GM18870 (cell line): ENCODE measurements at regions not wholly inside any gene's neighbourhood (a gene's known extent, or its start where the extent isn't known, plus 50 kb on each side); places are given as distances from the start of the nearest gene placed in this dataset.
"Not testable (repeated sequence)": the region's sequence is repeated elsewhere in the genome, so short reads cannot be mapped to it uniquely, and the experiment has no call there.

Source experiments
- ATAC-seq: cut with Tn5 transposase; IDR thresholded peaks from one replicate; pipeline ENCODE4 v1.9.1; 2021; ENCODE audit warnings: moderate library complexity; ENCODE audit not compliant: unreplicated experiment

GRCh38 chr10:120047926-120048325 lies 155.4 kb downstream of the SEC23IP start:
- no peak for ATAC-seq

GRCh38 chr10:120048391-120048790 lies 155.9 kb downstream of the SEC23IP start:
- no peak for ATAC-seq

- ATAC-seq: no peak
These were observed 159.1 kb downstream of the SEC23IP start for GRCh38 chr10:120051671-120052070.

- ATAC-seq: no peak
These were observed 160.6 kb downstream of the SEC23IP start for GRCh38 chr10:120052964-120053702.

- not testable (repeated sequence) for ATAC-seq
These were observed 167.3 kb downstream of the SEC23IP start for GRCh38 chr10:120059790-120060189.

GRCh38 chr10:120067427-120067826 lies 174.9 kb downstream of the SEC23IP start:
- no peak for ATAC-seq

GRCh38 chr10:120069700-120070099 lies 177.2 kb downstream of the SEC23IP start:
- no peak for ATAC-seq

- ATAC-seq: no peak
These were observed 182.8 kb downstream of the SEC23IP start for GRCh38 chr10:120075349-120075748.

GRCh38 chr10:120076996-120077706 lies 184.6 kb downstream of the SEC23IP start:
- ATAC-seq: no peak

- no peak for ATAC-seq
These were observed 185.4 kb downstream of the SEC23IP start for GRCh38 chr10:120077707-120078492.

GRCh38 chr10:120085096-120085796 lies 192.7 kb downstream of the SEC23IP start:
- no peak for ATAC-seq

GRCh38 chr10:120086066-120086465 lies 193.5 kb downstream of the SEC23IP start:
- ATAC-seq: no peak

GRCh38 chr10:120087109-120087508 lies 194.6 kb downstream of the SEC23IP start:
- no peak for ATAC-seq

- ATAC-seq: no peak
These were observed 203.3 kb downstream of the SEC23IP start for GRCh38 chr10:120095875-120096274.

- no peak for ATAC-seq
These were observed 205.2 kb downstream of the SEC23IP start for GRCh38 chr10:120097766-120098165.

- ATAC-seq: no peak
These were observed 205.9 kb downstream of the SEC23IP start for GRCh38 chr10:120098232-120098930.

GRCh38 chr10:120103738-120104560 lies 211.4 kb downstream of the SEC23IP start:
- no peak for ATAC-seq

GRCh38 chr10:120105001-120105400 lies 212.5 kb downstream of the SEC23IP start:
- no peak for ATAC-seq

GRCh38 chr10:120105492-120105891 lies 213.0 kb downstream of the SEC23IP start:
- ATAC-seq: no peak

- no peak for ATAC-seq
These were observed 216.4 kb downstream of the SEC23IP start for GRCh38 chr10:120108916-120109315.
